ENCODE measurements at regions not wholly inside any gene's neighbourhood (a gene's known extent, or its start where the extent isn't known, plus 50 kb on each side); places are given as distances from the start of the nearest gene placed in this dataset.

GRCh38 chr3:70803319-70803718 is 490.9 kb upstream of the MDFIC2 start:
- Mint-ChIP-seq H3K4me3 (no peak overlapping the region), H3K27me3 (no peaks in the 10 kb centered on the region), H3K27ac (no peak overlapping the region), H3K4me1 (ENCODE audit: unreplicated experiment) (no peaks in the 10 kb centered on the region), H3K36me3 (no peaks in the 10 kb centered on the region), H3K9me3 (no peaks in the 10 kb centered on the region)
- no peak for DNase-seq (ENCODE audit: extremely low spot score, unreplicated experiment)
- TF ChIP-seq CTCF (conservative IDR thresholded peaks at IDR 0.05) = no peak

GRCh38 chr3:70800951-70801350 is 488.5 kb upstream of the MDFIC2 start:
- Mint-ChIP-seq H3K4me1 (ENCODE audit: unreplicated experiment) (no peaks in the 10 kb centered on the region), H3K9me3 (no peaks in the 10 kb centered on the region), H3K4me3 (no peak overlapping the region), H3K27ac (no peak overlapping the region), H3K36me3 (no peaks in the 10 kb centered on the region), H3K27me3 (peaks cover 2% of the 10 kb centered on the region)
- no peak for DNase-seq (ENCODE audit: extremely low spot score, unreplicated experiment)
- no peak for TF ChIP-seq CTCF (conservative IDR thresholded peaks at IDR 0.05)

- DNase-seq (ENCODE audit: extremely low spot score, unreplicated experiment) = no peak
- H3K4me1 Mint-ChIP-seq (ENCODE audit: unreplicated experiment) = no peaks in the 10 kb centered on the region
- H3K4me3 Mint-ChIP-seq = no peak overlapping the region
- no peaks in the 10 kb centered on the region for H3K9me3 Mint-ChIP-seq
- TF ChIP-seq CTCF (conservative IDR thresholded peaks at IDR 0.05) = no peak
- no peaks in the 10 kb centered on the region for H3K27me3 Mint-ChIP-seq
- H3K36me3 Mint-ChIP-seq = no peaks in the 10 kb centered on the region
- no peak overlapping the region for H3K27ac Mint-ChIP-seq
These were observed 477.4 kb upstream of the MDFIC2 start for GRCh38 chr3:70789878-70790277.

GRCh38 chr3:70780790-70781189 is 468.4 kb upstream of the MDFIC2 start:
- Mint-ChIP-seq H3K27me3 (no peaks in the 10 kb centered on the region), H3K27ac (no peak overlapping the region), H3K4me1 (ENCODE audit: unreplicated experiment) (no peaks in the 10 kb centered on the region), H3K36me3 (no peaks in the 10 kb centered on the region), H3K4me3 (no peak overlapping the region), H3K9me3 (peaks cover 8% of the 10 kb centered on the region)
- TF ChIP-seq CTCF (conservative IDR thresholded peaks at IDR 0.05) = no peak
- DNase-seq (ENCODE audit: extremely low spot score, unreplicated experiment) = no peak

- H3K27ac Mint-ChIP-seq = no peak overlapping the region
- H3K27me3 Mint-ChIP-seq = no peaks in the 10 kb centered on the region
- no peak for DNase-seq (ENCODE audit: extremely low spot score, unreplicated experiment)
- no peaks in the 10 kb centered on the region for H3K36me3 Mint-ChIP-seq
- no peaks in the 10 kb centered on the region for H3K4me1 Mint-ChIP-seq (ENCODE audit: unreplicated experiment)
- peaks cover 8% of the 10 kb centered on the region for H3K9me3 Mint-ChIP-seq
- no peak overlapping the region for H3K4me3 Mint-ChIP-seq
- TF ChIP-seq CTCF (conservative IDR thresholded peaks at IDR 0.05) = no peak
These were observed 466.9 kb upstream of the MDFIC2 start for GRCh38 chr3:70779296-70779695.

- Mint-ChIP-seq H3K27ac (no peak overlapping the region), H3K9me3 (peaks cover 8% of the 10 kb centered on the region), H3K27me3 (no peaks in the 10 kb centered on the region), H3K36me3 (no peaks in the 10 kb centered on the region), H3K4me3 (no peak overlapping the region), H3K4me1 (ENCODE audit: unreplicated experiment) (no peaks in the 10 kb centered on the region)
- no peak for TF ChIP-seq CTCF (conservative IDR thresholded peaks at IDR 0.05)
- no peak for DNase-seq (ENCODE audit: extremely low spot score, unreplicated experiment)
These were observed 463.6 kb upstream of the MDFIC2 start for GRCh38 chr3:70776081-70776480.
